NCI-H187 (cell line): ENCODE measurements at regions not wholly inside any gene's neighbourhood (a gene's known extent, or its start where the extent isn't known, plus 50 kb on each side); places are given as distances from the start of the nearest gene placed in this dataset.

ENCODE experiments used
- DNase-seq, 2 experiments: peaks; one replicate each; lab custom pipeline; 2025; lab: John Stamatoyannopoulos, UW

DNA sequence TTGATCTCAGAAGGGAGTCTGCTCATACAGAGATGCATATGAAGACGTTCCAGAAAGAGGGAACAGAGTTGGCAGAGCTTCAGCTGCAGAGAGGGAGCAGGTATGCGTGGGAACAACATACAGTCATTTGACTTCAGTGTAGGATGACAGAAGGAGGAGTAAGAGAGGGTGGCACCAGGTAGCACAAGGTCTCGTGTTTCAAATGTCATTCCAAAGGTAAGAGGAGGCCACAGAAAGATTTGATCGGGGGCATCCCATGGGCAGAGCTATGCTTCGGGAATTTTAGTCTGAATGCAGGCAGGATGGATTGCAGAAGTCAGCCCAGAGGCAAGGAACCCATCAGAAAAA, 367.1 kb downstream of the CDK5RAP2 start:
- no peak for DNase-seq

DNA sequence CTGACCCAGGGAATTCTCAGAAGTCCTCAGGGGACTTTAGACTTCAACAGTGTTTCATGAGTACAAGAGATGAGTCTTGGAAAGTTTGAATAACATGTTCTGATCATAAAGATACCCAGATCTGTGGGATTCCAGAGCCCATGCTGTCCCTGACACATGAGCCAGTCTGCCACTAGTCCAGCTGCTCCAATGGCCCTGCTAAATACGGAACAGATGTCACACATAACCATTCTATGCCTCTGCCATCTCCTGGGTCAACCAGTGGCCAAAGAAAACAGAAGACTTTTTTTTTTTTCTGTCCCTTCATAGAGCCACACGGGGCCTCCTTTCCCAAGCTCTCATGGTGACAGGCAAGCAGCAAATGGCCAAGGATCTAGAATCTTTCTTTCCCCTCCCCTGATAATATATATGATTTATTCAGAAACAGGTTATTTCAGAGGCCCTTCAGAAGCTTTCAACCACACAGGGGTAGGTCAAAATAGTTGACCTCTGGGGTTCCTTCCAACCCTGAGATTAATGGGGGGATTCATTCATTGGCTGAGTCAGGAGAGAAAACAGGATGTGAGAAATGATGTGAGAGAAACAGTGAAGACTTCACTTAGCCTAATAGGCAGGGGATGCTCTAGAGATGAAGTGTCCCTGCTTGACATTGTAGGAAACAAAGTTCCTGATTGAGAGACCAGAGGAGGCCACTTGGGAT, 367.7 kb downstream of the CDK5RAP2 start:
- DNase-seq = no peak

DNA sequence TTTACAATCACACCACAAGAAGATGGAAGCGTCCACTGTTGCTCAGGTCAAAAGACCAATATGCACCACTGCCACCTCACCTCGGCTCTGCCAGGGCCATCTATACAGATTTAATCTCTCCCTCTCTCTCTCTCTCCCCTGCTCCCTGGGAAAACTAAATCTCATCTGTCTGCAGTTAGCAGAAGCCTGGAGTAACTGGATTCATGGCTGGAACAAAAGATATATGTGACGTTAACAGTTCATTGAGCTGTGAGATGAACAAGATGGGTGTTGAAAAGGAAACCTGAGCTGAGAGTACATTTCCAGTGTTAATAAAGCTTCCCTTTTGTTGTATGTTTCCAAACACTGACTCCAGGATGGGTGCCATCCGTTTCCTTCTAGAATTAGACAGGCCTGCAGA, 369.7 kb downstream of the CDK5RAP2 start:
- no peak for DNase-seq

DNA sequence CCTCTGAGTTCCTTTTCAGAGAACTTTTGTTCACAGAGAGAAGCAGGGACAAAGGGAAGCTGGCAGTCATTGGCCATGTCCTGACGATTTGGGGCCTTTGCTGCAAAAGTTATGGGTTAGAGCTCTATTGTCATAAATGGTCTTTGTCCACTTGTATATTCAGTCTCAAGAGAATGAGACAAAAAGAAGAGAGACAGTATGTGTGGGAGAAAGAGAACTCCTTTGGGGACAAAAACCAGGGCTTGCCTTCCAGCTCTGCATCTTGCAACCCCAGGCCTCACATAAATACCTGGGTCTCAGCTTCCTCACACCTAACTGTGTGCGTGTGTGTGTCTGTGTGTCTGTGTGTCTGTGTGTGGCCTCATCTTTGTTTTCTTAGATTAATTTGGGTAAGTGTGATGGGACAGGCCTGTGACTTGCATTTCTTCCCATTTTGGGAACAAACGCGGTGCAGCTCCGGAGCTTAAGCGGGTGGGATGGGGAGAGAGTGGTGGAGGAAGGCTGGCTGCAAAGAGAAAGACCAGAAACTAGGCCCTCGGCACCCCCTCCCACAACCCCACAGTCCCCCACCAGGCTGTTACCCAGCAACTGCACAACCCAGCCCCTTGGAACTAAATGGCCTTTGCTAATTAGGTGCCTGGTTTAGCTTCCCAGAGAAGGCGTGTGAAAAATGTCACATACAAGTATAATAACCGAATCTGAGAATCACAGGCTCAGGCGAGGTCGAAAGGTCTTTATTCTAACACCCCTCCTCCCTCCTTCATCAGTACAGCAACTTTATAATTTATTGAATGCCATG, 376.9 kb downstream of the CDK5RAP2 start:
- no peak for DNase-seq

DNA sequence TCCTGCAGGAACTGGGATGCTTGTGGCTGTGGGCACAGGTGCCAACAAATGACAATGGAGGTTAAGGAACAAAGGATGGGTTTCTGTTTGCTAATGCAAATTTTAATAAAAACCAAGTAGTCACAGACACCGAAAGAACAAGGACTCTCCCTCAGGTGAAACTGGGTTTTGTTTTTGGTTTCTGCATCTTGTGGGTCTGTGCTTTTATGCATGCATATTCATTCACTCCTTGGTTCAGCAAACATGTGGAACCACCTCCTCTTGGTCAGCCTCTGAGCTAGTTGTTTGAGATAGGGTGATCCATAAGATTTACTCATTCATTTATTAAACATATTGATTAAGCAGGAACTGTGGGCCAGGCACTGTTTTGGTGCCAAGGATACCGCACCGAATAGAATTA, 381.9 kb downstream of the CDK5RAP2 start:
- no peak for DNase-seq

DNA sequence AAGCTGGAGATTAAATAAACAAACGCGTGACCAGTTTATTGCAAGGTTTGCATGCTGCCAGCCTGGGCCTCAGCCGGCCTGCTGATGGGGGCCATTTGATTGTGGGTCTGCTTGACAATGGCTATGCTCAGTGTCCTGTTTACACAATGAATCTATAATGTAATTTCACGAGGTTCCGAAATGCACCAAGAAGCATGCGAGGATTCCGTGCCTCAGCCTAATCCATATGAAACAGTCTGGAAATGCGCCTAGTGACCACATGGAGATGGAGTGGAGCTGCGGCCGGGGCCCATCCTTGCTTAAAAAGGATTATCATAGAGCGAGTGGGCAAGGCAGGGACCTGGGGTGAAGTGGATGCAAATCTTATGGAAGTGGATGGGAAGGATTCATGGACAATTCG, 382.4 kb downstream of the CDK5RAP2 start:
- no peak for DNase-seq

DNA sequence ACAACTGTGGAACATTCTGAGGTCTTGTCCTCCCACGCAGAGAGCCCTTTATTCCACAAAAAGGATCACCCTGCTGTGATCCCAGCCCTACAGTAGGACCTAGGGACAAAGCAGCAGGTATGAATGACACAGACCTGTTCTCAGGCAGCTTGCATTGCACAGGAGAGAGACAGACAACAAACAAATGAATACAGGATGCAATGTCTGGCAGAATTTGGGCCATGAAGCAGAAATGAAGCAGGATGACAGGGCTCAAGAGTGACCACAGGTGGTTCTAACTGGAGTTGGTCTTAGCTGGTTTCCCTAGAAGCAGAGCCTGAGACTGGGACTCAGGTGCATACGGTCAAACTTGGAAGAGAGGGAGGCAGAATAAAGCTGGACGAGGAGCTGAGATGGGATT, 388.8 kb downstream of the CDK5RAP2 start:
- DNase-seq = no peak

DNA sequence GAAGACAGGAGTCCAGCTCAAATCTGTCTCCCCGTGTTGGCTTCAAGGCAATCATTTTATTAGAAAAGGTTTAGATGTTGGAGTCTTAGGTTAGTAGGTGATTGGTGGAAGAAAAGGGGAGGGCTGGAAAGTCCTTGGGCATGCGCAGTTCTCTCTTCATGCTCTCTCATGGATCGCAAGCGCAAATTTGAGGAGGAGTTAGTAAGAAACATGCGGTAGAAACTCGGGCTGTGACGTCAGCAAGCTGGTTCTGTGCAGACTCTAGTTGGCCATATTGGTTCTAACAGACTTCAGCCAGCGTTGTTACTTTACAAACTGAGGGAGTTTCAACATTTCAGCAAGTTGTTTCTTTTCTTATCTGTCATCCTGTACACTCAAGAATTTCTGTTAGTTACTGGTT, 392.2 kb downstream of the CDK5RAP2 start:
- no peak for DNase-seq

DNA sequence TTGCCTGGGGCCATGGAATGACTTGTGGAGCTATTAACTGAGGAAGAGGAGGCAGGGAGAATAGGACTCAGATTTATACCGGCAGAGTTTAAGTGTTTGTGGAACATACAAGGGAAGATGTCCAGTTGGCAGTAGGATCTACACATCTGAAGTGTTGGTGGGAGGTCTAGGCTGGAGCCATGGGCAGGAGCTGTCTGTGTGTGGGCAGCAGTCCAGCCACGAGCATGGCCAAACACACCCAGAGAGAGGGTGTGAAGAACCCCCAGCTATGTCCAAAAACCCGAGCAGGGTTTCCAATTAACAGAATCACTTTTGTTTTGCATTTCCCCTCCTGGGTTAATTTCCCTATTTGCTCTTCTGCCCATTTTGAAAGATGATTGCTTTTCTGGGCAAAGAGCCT, 393.7 kb downstream of the CDK5RAP2 start:
- DNase-seq = no peak

DNA sequence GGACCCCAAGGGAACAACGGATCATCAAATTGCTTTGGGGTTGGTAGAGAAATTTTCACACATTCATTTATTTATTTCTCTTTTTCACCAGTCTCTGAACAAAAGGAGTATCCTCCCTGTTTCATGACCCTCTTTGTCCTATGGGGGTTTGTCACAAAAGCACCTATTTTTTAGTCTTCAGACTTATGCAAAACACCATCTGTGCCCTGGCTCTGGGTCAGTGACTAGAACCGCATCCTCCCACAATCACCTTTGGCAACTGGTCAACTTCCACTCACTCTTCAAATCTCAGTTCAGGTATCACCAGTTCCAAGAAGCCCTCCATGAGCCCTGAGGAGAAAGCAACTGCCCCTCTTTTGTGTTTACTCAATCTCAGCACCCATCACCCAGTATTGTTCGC, 395.7 kb downstream of the CDK5RAP2 start:
- DNase-seq = no peak

DNA sequence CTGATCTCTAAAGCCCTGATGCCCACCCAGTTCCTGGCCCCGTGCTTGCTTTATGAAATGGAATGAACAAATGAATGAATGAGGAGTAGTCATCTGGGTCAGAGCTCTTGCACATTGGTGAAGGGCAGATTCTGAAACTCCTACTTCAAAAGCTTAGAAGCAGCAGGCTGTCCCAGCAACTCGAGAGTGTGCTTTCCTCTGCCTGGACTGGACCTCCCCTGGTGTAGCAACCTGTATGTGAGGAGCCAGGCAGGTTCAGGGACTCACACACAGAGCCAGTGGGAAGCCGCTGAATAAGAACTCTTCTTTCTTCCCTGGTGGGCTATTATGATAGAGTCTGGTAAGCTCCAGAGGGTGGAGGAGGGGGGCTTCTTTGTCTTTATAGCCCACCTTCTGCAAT, 396.4 kb downstream of the CDK5RAP2 start:
- DNase-seq = no peak

DNA sequence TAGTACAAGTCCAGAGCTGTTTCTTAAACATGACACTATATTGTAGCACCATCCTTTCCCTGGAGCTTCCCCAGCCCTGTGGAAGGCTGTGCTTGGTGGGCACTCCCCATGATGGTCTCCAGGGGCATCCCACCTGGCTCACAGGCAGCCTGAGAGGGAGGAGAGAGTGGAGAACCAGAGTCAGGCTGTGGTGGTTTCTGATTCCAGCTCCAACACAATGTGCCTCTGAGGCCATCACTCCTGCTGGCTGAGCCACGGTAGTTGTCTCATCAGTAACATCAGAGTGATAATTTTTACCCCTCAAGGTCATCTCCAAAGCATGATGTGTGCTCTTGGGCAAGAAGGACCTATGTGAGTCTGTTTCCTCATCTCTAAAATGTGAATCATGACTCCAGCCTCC, 398.0 kb downstream of the CDK5RAP2 start:
- DNase-seq = no peak

DNA sequence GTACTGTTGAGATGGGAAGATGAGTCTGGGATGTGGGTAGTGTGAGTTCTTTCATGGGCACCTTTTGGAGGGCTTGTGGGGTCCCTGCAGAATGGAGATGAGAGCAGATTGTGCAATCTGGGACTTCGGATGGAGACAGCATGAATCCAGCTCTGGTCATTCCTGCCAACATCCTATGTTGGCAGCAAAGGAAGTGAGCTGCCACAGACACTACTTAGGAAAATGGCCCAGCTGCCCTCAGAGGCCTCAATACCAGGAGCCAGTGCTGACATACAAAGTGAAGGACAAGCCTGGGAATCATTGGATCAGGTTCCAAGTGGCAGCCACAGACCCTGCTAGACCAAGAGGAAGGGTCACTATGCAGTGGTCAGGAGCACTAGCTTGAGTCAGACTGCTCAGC, 402.8 kb downstream of the CDK5RAP2 start:
- DNase-seq = no peak

DNA sequence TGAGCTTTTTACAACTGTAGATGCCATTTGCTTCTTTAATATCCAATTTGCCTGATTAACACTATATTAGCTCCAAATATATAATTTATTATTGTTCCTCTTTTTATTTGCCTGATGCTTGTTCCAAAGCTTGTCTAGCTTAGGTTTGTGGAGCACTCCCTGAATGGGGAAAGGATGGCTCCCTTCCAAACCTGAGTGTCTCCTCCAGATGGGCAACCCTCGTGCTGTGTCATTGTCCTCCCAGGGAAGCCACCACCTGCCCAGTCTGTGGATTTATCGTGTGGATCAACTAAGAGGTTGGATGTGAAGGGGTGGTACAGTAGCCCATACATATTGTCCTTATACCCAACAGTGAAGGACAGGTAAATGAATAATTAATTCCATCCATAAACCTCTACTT, 404.9 kb downstream of the CDK5RAP2 start:
- no peak for DNase-seq

DNA sequence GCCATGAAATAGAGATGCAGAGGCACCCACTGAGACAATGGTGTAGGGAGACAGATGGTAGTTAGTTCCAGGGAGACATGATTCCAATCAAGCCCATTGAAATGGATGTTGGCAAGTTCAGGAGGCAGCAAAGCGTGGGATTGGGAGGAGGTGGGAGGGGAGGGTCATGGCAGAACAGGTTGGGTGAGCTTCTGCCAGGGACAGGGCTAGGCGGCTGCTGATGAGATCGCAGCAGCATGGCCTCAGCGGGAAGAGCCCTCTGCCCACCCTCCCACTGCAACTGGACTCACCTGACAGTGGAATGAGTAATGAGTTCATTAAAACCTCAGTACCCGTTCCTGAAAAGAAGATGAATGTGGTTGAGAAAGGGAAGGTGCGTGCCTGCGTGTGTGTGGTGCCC, 418.2 kb downstream of the CDK5RAP2 start:
- no peak for DNase-seq

DNA sequence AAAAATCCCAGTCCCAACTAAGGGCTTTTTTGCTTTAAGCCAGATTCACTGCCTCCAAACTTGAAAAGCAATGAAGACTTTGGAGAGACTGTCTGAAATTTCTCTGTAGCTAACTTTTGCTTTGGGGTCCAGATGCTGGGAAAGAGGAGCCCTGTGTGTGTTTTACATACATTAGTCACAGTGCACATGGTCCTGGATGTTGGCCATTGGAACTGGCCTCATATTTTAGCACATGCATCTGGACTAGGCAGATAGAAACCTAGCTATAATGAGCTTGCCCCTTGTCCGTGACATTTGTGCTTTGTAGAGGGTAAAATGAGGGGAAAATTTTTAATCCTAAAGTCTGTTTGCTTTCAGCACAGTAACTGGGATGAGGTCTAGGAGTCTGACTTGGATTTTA, 421.7 kb downstream of the CDK5RAP2 start:
- no peak for DNase-seq

DNA sequence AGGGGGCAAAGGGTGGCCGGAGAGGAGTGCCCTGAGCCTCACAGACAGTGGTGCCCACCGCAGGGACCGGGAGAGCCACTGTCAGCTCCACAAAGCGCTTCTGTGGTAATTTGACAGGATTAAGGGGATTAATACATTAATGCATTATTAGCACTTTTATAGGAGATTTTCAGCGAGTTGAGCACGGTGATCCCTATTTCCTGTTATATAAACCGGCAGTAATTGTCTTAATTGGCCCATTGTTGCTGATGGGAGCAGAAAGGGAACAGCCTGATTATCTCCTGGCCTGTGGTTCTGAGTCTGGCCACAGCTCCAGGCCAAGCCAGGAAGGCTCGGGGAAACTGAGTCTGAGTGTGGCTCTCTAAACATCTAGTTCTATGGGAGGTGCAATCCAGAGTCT, 423.6 kb downstream of the CDK5RAP2 start:
- no peak for DNase-seq

DNA sequence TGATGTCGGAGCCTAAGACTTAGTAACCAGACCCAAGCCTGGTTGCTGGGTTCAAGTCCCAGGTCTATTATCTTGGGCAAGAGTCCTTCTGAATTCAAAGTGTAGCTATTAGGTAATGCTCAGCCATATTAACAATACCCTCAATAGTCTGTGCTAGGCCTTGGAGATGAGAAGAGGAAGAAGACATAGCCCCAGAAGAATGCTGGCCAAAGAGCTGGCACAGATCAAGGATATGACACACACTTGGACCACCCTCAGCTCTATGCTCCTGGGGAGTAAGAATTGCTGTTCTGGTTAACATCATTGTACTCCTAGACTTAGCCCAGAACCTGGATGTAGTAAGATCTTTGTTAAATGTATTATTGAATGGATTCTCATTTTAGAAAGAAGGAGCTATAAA, 426.7 kb downstream of the CDK5RAP2 start:
- DNase-seq = no peak

DNA sequence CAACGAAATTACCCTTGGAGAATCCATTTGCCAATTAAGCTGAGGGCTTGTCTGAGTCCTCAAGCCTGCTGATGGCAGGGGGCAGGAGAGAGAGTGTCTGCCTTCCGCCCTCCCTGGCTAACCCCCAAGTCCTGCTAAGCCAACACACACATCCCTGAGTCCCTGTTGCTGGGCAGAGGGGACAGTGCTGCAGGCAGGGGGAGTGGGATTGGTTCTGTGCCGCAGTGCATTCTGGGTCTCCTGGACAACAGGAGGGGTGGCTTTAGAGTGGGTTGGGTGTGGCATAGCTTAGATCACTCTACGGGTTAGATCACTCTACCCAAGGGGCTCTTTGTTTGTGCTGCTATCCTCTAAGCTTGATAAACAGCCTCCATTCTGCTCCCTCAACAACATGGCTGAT, 427.7 kb downstream of the CDK5RAP2 start:
- no peak for DNase-seq

DNA sequence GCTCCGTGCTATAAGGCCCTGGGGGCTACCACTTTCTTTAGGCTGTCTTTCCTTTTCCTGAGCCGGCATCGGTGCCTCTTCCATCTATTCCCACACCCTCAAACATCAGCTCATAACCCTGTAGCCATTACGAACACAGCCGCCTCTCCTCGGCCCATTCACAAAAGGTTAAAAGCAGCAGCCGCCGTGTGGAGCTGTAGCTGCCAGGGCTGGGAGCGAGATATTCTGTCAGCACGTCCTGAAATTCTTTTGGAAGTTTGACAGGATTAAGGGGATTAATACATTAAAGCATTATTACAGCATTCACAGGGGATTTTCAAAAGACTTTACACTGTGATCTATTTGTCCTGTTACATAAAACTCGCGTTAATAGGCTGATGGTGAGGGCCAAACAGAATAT, 428.2 kb downstream of the CDK5RAP2 start:
- no peak for DNase-seq

DNA sequence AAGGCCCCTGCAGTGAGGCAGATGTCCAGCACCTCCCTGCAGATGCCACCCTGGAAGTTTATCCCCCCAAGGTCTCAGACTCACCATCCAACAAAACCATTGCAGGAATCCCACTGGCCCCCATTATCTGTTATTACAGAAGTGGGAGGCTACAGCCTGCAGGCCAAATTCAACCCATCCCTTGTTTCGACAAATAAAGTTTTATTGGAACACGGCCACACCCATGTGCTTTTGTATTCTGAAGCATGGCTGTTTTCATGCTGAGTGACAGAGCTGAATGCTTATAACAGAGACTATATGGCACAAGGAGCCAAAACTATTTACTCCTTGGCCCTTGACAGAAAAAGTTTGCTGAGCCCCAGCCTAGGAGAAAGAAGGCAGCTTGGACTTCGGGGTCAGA, 428.8 kb downstream of the CDK5RAP2 start:
- no peak for DNase-seq

DNA sequence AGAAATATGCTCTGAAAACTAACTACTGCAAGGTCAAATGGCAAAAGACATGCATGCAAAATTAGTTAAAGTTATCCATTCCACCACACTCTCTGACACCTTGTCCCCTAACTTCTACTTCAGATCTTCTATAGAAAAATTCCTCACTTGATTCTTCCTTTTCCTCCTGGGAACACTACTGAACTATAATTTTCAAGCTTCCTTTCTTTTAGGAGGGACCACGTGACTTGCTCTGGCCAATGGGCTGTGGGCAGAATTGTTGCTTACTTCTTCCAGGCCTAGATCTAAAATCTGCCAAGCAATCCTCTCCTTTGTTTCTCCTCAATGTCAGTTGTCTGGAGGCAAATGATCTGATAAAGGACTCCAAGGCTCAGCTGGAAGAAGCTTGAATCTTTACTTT, 441.0 kb downstream of the CDK5RAP2 start:
- DNase-seq = no peak

DNA sequence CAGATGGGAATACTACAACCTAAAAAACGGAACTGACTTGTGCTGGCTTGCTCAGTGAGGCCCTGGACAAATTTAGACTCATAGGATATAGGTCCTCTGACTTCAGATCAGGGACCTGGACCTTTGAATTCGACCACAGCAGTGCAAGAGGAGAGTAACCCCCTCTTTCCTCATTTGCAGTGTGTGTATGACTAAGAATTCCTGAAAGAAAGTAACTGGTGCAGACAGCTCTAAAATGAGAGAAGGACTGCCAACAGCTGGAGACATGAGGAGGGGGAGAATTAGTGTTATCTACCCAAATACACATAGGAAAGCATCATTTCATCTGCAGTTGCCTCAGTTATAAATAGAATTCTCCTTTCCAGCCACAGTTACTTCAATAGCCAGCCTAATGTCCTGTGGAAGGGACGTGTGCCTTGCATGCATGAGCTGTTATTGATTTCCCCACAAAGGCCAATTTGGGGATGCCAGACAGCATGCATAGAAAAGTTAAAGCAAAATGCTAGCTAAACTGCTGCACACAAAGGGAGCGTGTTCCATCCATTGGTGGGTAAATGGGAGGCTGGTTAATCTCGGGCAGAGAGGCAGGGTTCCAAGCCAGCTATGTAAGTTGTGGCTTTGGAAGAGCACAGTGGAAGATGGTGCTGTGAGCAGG, 442.7 kb downstream of the CDK5RAP2 start:
- no peak for DNase-seq
